OCI-LY7 (cell line): ENCODE measurements at regions not wholly inside any gene's neighbourhood (a gene's known extent, or its start where the extent isn't known, plus 50 kb on each side); places are given as distances from the start of the nearest gene placed in this dataset.

Experiments used
- BruUV-seq: library from RNA; stranded (reverse); fragments of 400-500 nt; replicated peaks from 2 replicates; lab custom pipeline; 2021; lab: Mats Ljungman, UMichigan
- CTCF ChIA-PET: fragments of 300-600 bp; sonication (Branson Sonifier 250); formaldehyde crosslinking; loops from one replicate; lab custom pipeline; 2022; ENCODE audit warnings: antibody characterized with exemption; ENCODE audit not compliant: unreplicated experiment; lab: Charles Lee
- POLR2A ChIA-PET: fragments of 300-600 bp; sonication (Branson Sonifier 250); formaldehyde crosslinking; loops from one replicate; lab custom pipeline; 2022; ENCODE audit warnings: antibody characterized with exemption; lab: Charles Lee
- DNase-seq: peaks from one replicate; pipeline ENCODE4 v3.0.0-alpha.2; 2015; ENCODE audit warnings: low spot score
- H2AFZ ChIP-seq: fragments of 200-600 bp; sonication (generic), shearing (Covaris generic); 2 replicates; pipeline ENCODE4 v1.6.1; 2014; ENCODE audit warnings: mild to moderate bottlenecking, antibody characterized with exemption, low read length, moderate library complexity
- H3K27ac ChIP-seq: fragments of 200-600 bp; sonication (generic); 2 replicates; pipeline ENCODE4 v1.5.1; 2014; ENCODE audit warnings: mixed run types, low read depth, mild to moderate bottlenecking, moderate library complexity, low read length, inconsistent platforms; ENCODE audit not compliant: poor library complexity, severe bottlenecking
- H3K36me3 ChIP-seq: fragments of 200-600 bp; sonication (generic); 2 replicates; pipeline ENCODE4 v1.6.1; 2014; ENCODE audit warnings: mild to moderate bottlenecking, antibody characterized with exemption, low read length, moderate library complexity, mixed read lengths; ENCODE audit not compliant: insufficient read depth
- H3K4me1 ChIP-seq: fragments of 200-600 bp; sonication (generic); 2 replicates; pipeline ENCODE4 v1.5.1; 2014; ENCODE audit warnings: mild to moderate bottlenecking, low read length; ENCODE audit not compliant: insufficient read depth, poor library complexity, severe bottlenecking
- H3K4me2 ChIP-seq: fragments of 200-600 bp; sonication (generic); 2 replicates; pipeline ENCODE4 v1.6.1; 2014; ENCODE audit warnings: mild to moderate bottlenecking, low read length
- H3K4me3 ChIP-seq: fragments of 200-600 bp; sonication (generic); 2 replicates; pipeline ENCODE4 v1.5.1; 2014; ENCODE audit warnings: mild to moderate bottlenecking, low read depth, low read length; ENCODE audit not compliant: poor library complexity, severe bottlenecking
- H3K79me2 ChIP-seq: fragments of 200-600 bp; sonication (generic); 2 replicates; pipeline ENCODE4 v1.6.1; 2016; ENCODE audit warnings: low read depth, mild to moderate bottlenecking, low read length, moderate library complexity, mixed read lengths; ENCODE audit not compliant: insufficient read depth
- H3K9me2 ChIP-seq: fragments of 200-600 bp; sonication (generic); 2 replicates; pipeline ENCODE4 v1.6.1; 2016; ENCODE audit warnings: mild to moderate bottlenecking, low read length, mixed read lengths; ENCODE audit not compliant: insufficient read depth
- H3K9me3 ChIP-seq: fragments of 200-600 bp; sonication (generic); 2 replicates; pipeline ENCODE4 v1.6.1; 2014; ENCODE audit warnings: mild to moderate bottlenecking, mixed run types, low read length, mixed read lengths
- H4K20me1 ChIP-seq: fragments of 200-600 bp; sonication (generic); 2 replicates; pipeline ENCODE4 v1.6.1; 2014; ENCODE audit warnings: mild to moderate bottlenecking, antibody characterized with exemption, low read length, moderate library complexity, mixed read lengths; ENCODE audit not compliant: insufficient read depth
- CTCF ChIP-seq: fragments of 200-600 bp; sonication (generic); conservative IDR thresholded peaks from 2 replicates; pipeline ENCODE4 v1.5.1; 2014; ENCODE audit warnings: mild to moderate bottlenecking, antibody characterized with exemption, low read length, moderate library complexity, mixed read lengths
- EZH2phosphoT487 ChIP-seq: fragments of 200-600 bp; sonication (generic); IDR thresholded peaks from 2 replicates; pipeline ENCODE4 v1.6.1; 2018; ENCODE audit warnings: low read depth, borderline replicate concordance, mild to moderate bottlenecking, mixed run types, antibody characterized with exemption, low read length, moderate library complexity, mixed read lengths
- intact Hi-C: fragments of 100-400 bp; cut with micrococcal nuclease; formaldehyde crosslinking; loops from one replicate; pipeline ENCODE4 v1.10.0; 2022; ENCODE audit not compliant: unreplicated experiment

GRCh38 chr20:12875510-12875909 lies 133.3 kb upstream of the SPTLC3 start:
- H3K36me3 ChIP-seq: no peaks in the 10 kb centered on the region
- H3K9me3 ChIP-seq: no peaks in the 10 kb centered on the region
- H2AFZ ChIP-seq: no peak overlapping the region
- H3K4me3 ChIP-seq: no peak overlapping the region
- TF ChIP-seq EZH2phosphoT487 (no peak), CTCF (no peak)
- no TSS peak for BruUV-seq
- POLR2A ChIA-PET: no interaction called here
- CTCF ChIA-PET: no interaction called here
- H3K4me1 ChIP-seq: no peaks in the 10 kb centered on the region
- H3K79me2 ChIP-seq: no peaks in the 10 kb centered on the region
- no peaks in the 10 kb centered on the region for H3K9me2 ChIP-seq
- no peak overlapping the region for H3K27ac ChIP-seq
- H4K20me1 ChIP-seq: no peaks in the 10 kb centered on the region
- intact Hi-C loops: no loop called here
- DNase-seq: no peak
- no peak overlapping the region for H3K4me2 ChIP-seq

- CTCF ChIA-PET: no interaction called here
Measured at GRCh38 chr20:12882832-12883506, 125.8 kb upstream of the SPTLC3 start.

More at GRCh38 chr20:12882832-12883506, 125.8 kb upstream of the SPTLC3 start:
- Histone ChIP-seq H3K9me3 (no peaks in the 10 kb centered on the region), H2AFZ (no peak overlapping the region), H3K79me2 (no peaks in the 10 kb centered on the region), H3K27ac (no peak overlapping the region), H3K4me3 (no peak overlapping the region), H3K4me2 (no peak overlapping the region), H3K9me2 (no peaks in the 10 kb centered on the region), H3K4me1 (no peaks in the 10 kb centered on the region), H3K36me3 (no peaks in the 10 kb centered on the region), H4K20me1 (no peaks in the 10 kb centered on the region)
- POLR2A ChIA-PET: no interaction called here
- TF ChIP-seq EZH2phosphoT487 (no peak), CTCF (no peak)
- intact Hi-C loops: no loop called here
- DNase-seq: no peak
- BruUV-seq: no TSS peak
